ENCODE measurements at regions not wholly inside any gene's neighbourhood (a gene's known extent, or its start where the extent isn't known, plus 50 kb on each side); places are given as distances from the start of the nearest gene placed in this dataset.

DNA sequence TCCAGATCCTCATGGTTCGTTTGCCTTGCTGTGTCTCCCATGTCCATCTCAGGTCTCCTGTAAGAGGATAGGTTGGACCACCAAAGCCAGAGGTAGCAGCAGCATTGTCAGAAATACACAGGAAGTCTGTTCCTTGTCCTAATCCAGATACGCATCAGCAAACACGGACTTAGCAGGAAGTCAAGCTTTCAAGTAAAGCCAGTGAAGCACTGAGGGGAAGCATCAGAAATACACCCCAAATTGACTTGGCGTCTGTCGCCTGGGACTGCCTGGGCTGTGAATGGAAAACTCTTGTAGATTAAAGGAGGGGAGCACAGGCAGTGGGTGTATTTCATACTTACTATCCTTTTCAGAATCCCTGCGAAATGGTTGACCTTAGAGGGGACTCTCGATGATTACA is 171.3 kb downstream of the PSAT1 start:
- Histone ChIP-seq H3K4me1 (no peaks in the 10 kb centered on the region), H3K27me3 (no peaks in the 10 kb centered on the region), H3K9me3 (no peaks in the 10 kb centered on the region), H3K27ac (no peak overlapping the region), H3K4me3 (no peak overlapping the region), H3K36me3 (no peaks in the 10 kb centered on the region)
- no peak for ATAC-seq
- intact Hi-C loops (cut with DNase I; ENCODE audit: low total_unique reads) (no loop called here), in situ Hi-C loops (cut with MboI; ENCODE audit: low sequenced_read_pairs in 4 of 4) (no loop called here)
- TF ChIP-seq, protein P1, sequence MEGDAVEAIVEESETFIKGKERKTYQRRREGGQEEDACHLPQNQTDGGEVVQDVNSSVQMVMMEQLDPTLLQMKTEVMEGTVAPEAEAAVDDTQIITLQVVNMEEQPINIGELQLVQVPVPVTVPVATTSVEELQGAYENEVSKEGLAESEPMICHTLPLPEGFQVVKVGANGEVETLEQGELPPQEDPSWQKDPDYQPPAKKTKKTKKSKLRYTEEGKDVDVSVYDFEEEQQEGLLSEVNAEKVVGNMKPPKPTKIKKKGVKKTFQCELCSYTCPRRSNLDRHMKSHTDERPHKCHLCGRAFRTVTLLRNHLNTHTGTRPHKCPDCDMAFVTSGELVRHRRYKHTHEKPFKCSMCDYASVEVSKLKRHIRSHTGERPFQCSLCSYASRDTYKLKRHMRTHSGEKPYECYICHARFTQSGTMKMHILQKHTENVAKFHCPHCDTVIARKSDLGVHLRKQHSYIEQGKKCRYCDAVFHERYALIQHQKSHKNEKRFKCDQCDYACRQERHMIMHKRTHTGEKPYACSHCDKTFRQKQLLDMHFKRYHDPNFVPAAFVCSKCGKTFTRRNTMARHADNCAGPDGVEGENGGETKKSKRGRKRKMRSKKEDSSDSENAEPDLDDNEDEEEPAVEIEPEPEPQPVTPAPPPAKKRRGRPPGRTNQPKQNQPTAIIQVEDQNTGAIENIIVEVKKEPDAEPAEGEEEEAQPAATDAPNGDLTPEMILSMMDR (IDR thresholded peaks at IDR 0.05 in 4 of 5, conservative IDR thresholded peaks at IDR 0.05 in 1 of 5) = no peak
- TF ChIP-seq POLR2A (IDR thresholded peaks at IDR 0.05) = no peak
- no peak for DNase-seq

DNA sequence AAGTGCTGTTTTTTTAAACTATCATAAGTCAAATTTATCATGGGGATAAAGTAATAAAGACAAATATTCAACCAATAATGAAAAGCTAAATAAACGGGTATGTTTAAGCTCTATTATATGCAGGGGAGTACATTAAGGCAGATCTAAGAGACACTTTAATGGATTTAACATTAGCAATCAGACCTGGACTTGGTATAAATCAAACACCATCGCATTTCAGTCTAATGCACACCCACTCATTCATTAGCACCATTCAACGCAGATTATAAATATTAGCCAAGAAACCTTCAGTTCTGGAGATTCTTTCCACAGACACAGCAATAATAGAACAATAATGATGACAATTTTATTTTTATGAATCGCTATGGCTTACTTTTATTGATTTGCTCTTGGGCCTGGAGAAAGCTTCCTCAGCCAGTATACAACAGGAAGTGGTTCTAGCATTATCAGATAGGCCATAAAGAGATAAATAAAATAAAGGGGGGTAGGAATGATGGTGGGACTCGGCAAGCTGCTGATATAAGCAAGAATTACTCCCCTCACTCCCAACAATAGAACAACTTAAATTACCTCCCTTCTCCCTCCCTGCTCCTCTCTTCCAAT is 172.2 kb downstream of the PSAT1 start:
- TF ChIP-seq POLR2A (IDR thresholded peaks at IDR 0.05) = no peak
- TF ChIP-seq, protein P1 (IDR thresholded peaks at IDR 0.05 in 4 of 5, conservative IDR thresholded peaks at IDR 0.05 in 1 of 5) = no peak
- ATAC-seq (no peak), DNase-seq (no peak)
- H3K36me3 ChIP-seq = no peaks in the 10 kb centered on the region
- H3K9me3 ChIP-seq = no peaks in the 10 kb centered on the region
- H3K27me3 ChIP-seq = no peaks in the 10 kb centered on the region
- H3K4me3 ChIP-seq = no peak overlapping the region
- intact Hi-C loops (cut with DNase I; ENCODE audit: low total_unique reads) (no loop called here), in situ Hi-C loops (cut with MboI; ENCODE audit: low sequenced_read_pairs in 4 of 4) (no loop called here)
- H3K27ac ChIP-seq = no peak overlapping the region
- H3K4me1 ChIP-seq = no peaks in the 10 kb centered on the region

DNA sequence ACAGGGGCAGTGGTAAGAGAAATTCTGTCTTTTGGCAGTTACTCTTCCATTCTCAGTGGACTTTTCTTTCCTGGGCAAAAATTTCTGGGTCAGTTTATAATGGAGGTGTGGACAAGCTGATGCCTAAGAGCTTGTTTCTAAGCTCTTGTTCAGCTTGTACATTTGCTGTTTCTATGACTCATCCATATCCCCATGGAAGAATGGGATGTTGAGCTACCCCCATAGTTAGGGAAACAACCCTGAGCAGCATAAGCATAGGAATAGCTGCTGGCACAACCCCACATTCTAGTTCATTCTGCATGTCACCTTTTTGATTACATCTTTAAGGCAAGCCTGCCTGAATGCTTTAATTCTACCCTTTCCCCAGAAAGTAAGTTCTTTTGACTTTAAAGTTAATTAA is 173.3 kb downstream of the PSAT1 start:
- Histone ChIP-seq H3K36me3 (no peaks in the 10 kb centered on the region), H3K9me3 (no peaks in the 10 kb centered on the region), H3K27ac (no peak overlapping the region), H3K4me1 (no peaks in the 10 kb centered on the region), H3K4me3 (no peak overlapping the region), H3K27me3 (no peaks in the 10 kb centered on the region)
- in situ Hi-C loops (cut with MboI; ENCODE audit: low sequenced_read_pairs in 4 of 4) = no loop called here
- DNase-seq (no peak), ATAC-seq (no peak)
- no peak for TF ChIP-seq POLR2A (IDR thresholded peaks at IDR 0.05)
- TF ChIP-seq, protein P1 (IDR thresholded peaks at IDR 0.05 in 4 of 5, conservative IDR thresholded peaks at IDR 0.05 in 1 of 5) = no peak
- intact Hi-C loops (cut with DNase I; ENCODE audit: low total_unique reads) = no loop called here

DNA sequence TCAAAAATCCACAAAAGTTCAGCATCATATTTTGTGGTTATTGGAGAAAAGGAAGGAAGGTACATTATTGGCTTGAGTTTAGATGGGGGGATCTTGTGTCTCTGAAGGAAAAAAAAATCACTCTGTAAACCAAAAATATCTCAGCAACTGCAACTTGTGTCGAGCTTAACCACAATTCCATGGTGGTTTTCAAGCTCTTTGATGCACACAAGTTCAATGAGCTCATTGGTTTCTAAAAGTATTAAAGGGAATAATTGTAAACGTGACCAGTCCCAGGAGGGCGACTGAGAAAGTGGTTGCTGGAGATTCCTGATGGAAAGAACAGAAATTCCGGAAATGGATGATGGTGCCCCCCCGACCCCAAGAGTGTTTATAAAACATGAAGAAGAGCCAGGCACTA is 173.8 kb downstream of the PSAT1 start:
- in situ Hi-C loops (cut with MboI; ENCODE audit: low sequenced_read_pairs in 4 of 4) (no loop called here), intact Hi-C loops (cut with DNase I; ENCODE audit: low total_unique reads) (no loop called here)
- TF ChIP-seq POLR2A (IDR thresholded peaks at IDR 0.05) = no peak
- TF ChIP-seq, protein P1 (IDR thresholded peaks at IDR 0.05 in 4 of 5, conservative IDR thresholded peaks at IDR 0.05 in 1 of 5) = no peak

DNA sequence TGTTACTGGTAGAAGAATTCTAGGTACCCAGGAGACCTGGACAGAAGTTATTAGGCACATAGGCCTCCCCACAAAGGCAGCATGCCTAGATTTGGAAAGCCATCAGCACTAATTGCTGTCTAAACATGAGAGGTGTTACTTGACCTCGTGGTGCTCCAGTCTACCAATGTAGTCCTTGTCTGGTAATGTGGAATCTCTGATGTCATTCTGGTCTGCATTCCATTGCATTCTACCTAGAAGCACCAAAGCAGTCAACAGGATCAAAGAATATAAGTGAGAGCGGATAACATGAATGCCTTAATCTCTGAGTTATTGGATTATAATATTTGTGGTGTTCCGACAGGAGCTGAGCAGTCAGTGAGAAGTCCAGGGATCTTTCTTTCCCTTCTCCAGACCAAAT is 175.2 kb downstream of the PSAT1 start:
- intact Hi-C loops (cut with DNase I; ENCODE audit: low total_unique reads) (no loop called here), in situ Hi-C loops (cut with MboI; ENCODE audit: low sequenced_read_pairs in 4 of 4) (no loop called here)
- H3K36me3 ChIP-seq = no peaks in the 10 kb centered on the region
- no peak for DNase-seq
- no peaks in the 10 kb centered on the region for H3K9me3 ChIP-seq
- no peaks in the 10 kb centered on the region for H3K4me1 ChIP-seq
- no peak overlapping the region for H3K4me3 ChIP-seq
- TF ChIP-seq POLR2A (IDR thresholded peaks at IDR 0.05) = no peak
- TF ChIP-seq, protein P1 (IDR thresholded peaks at IDR 0.05 in 4 of 5, conservative IDR thresholded peaks at IDR 0.05 in 1 of 5) = no peak
- no peak for ATAC-seq
- H3K27me3 ChIP-seq = no peaks in the 10 kb centered on the region
- no peak overlapping the region for H3K27ac ChIP-seq

More for the DNA sequence above, 173.8 kb downstream of the PSAT1 start:
- H3K4me1 ChIP-seq = no peaks in the 10 kb centered on the region
- H3K27ac ChIP-seq = no peak overlapping the region
- ATAC-seq = no peak
- H3K36me3 ChIP-seq = no peaks in the 10 kb centered on the region
- H3K4me3 ChIP-seq = no peak overlapping the region
- no peak for DNase-seq
- H3K27me3 ChIP-seq = no peaks in the 10 kb centered on the region
- H3K9me3 ChIP-seq = no peaks in the 10 kb centered on the region

Measured in gastrocnemius medialis (tissue), 4 donors.